ENCODE measurements at regions not wholly inside any gene's neighbourhood (a gene's known extent, or its start where the extent isn't known, plus 50 kb on each side); places are given as distances from the start of the nearest gene placed in this dataset.

- DNase-seq (ENCODE audit: low read depth): no peak
- no peak overlapping the region for H3K4me3 ChIP-seq (replicated peaks; ENCODE audit: low read depth, low read length)
- TF ChIP-seq CTCF (IDR thresholded peaks at IDR 0.05; ENCODE audit: low read length, missing control alignments): no peak
Observed at GRCh38 chr10:10897400-10897799, 120.3 kb upstream of the CELF2 start.

DNA sequence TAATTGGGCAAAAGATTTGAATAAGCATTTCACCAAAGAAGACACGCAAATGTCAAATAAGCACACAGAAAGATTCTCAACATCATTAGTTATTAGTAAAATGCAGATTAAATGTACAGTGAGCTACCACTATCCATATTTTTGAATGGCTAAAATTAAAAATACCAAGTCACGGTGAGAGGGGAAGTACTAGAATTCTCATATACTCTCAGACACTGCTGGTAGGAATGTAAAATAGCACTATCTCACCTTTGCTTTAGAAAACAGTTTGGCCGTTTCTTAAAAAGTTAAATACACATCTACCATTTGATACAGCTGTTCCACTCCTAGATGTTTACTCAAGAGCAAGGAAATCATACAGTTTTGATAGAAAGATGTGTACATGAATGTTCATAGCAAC, 115.8 kb upstream of the CELF2 start:
- no peak for DNase-seq (ENCODE audit: low read depth)
- TF ChIP-seq CTCF (IDR thresholded peaks at IDR 0.05; ENCODE audit: low read length, missing control alignments): no peak
- no peak overlapping the region for H3K4me3 ChIP-seq (replicated peaks; ENCODE audit: low read depth, low read length)

GRCh38 chr10:10902951-10903350, 114.7 kb upstream of the CELF2 start:
- no peak overlapping the region for H3K4me3 ChIP-seq (replicated peaks; ENCODE audit: low read depth, low read length)
- TF ChIP-seq CTCF (IDR thresholded peaks at IDR 0.05; ENCODE audit: low read length, missing control alignments): no peak
- DNase-seq (ENCODE audit: low read depth): no peak

- no peak for DNase-seq (ENCODE audit: low read depth)
- no peak overlapping the region for H3K4me3 ChIP-seq (replicated peaks; ENCODE audit: low read depth, low read length)
- TF ChIP-seq CTCF (IDR thresholded peaks at IDR 0.05; ENCODE audit: low read length, missing control alignments): no peak
Observed at GRCh38 chr10:10903620-10904019, 114.1 kb upstream of the CELF2 start.

DNA sequence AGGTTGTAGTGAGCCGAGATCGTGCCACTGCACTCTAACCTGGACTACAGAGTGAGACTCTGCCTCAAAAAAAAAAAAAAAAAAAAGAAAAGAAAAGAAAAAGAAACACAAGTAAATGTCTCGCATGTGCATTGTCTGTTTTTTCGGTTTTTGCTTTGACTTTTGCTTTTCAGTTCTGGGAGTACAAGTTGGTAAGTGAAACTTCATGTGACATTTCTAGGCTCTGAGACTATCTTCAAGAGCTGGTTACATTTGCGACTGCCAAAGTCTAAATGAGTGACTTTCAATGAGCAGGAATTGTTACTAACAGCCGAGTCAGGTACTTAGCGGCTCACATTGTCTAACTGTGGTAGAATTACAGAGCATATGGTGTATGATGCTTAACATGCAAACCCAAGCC, 107.0 kb upstream of the CELF2 start:
- DNase-seq (ENCODE audit: low read depth): no peak
- H3K4me3 ChIP-seq (replicated peaks; ENCODE audit: low read depth, low read length): no peak overlapping the region
- no peak for TF ChIP-seq CTCF (IDR thresholded peaks at IDR 0.05; ENCODE audit: low read length, missing control alignments)

DNA sequence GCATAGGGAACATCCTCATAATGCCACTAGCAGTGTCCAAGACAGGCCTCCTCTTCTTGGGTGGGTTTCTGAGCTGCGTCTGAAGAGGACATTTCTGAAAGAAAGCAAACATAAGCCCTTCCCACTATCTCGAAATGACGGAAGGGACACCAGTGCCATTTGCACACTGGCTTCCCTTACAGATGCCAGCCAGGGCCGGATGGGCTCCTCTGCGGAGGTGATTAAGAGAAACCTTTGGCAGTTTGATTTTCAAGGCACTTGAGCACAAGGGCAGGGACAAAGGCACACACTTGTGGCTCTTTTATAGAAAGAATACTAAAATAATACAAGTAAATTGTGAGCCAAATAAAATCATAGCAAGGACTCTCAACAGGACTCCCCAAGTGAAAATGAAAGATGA, 106.6 kb upstream of the CELF2 start:
- DNase-seq (ENCODE audit: low read depth): no peak
- peak overlapping the region; percentile 40 for H3K4me3 ChIP-seq (replicated peaks; ENCODE audit: low read depth, low read length)
- no peak for TF ChIP-seq CTCF (IDR thresholded peaks at IDR 0.05; ENCODE audit: low read length, missing control alignments)

- peak; percentile 94 for DNase-seq (ENCODE audit: low read depth)
- H3K4me3 ChIP-seq (replicated peaks; ENCODE audit: low read depth, low read length): peak overlapping the region; percentile 40
- no peak for TF ChIP-seq CTCF (IDR thresholded peaks at IDR 0.05; ENCODE audit: low read length, missing control alignments)
Observed at GRCh38 chr10:10911471-10911921, 106.2 kb upstream of the CELF2 start.
